ENCODE measurements at regions not wholly inside any gene's neighbourhood (a gene's known extent, or its start where the extent isn't known, plus 50 kb on each side); places are given as distances from the start of the nearest gene placed in this dataset.

- Mint-ChIP-seq H3K27me3 (ENCODE audit: unreplicated experiment) (no peaks in the 10 kb centered on the region), H3K27ac (ENCODE audit: unreplicated experiment) (no peak overlapping the region), H3K4me3 (ENCODE audit: unreplicated experiment) (no peak overlapping the region), H3K4me1 (ENCODE audit: unreplicated experiment) (no peaks in the 10 kb centered on the region), H3K36me3 (ENCODE audit: low read depth, unreplicated experiment) (no peaks in the 10 kb centered on the region), H3K9me3 (ENCODE audit: unreplicated experiment) (no peaks in the 10 kb centered on the region)
- DNase-seq (ENCODE audit: low spot score), result no peak
- TF ChIP-seq CTCF (IDR thresholded peaks at IDR 0.05; ENCODE audit: unreplicated experiment), result no peak
Observed at GRCh38 chr11:81579339-81579738, 1154.3 kb downstream of the FAM181B start.

DNA sequence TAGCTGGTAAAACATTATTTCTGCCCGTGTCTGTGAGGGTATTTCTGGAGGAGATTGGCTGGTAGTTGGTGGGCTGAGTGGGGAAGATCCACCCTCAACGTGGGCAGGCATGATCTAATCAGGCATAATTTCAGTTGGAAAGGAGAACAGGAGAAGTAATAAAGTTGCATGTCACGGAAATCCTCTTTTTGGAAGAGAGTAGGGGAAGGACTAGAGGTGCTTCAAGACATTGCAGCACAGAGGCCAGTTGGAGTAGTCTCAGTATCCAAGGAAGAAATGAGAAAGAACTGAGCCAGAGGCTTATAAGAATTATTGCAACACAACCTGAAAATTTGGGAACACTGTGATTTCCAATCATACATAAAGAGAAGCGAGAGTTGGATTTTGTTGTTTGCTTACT lies 1155.1 kb downstream of the FAM181B start:
- no peaks in the 10 kb centered on the region for H3K9me3 Mint-ChIP-seq (ENCODE audit: unreplicated experiment)
- no peak for TF ChIP-seq CTCF (IDR thresholded peaks at IDR 0.05; ENCODE audit: unreplicated experiment)
- no peaks in the 10 kb centered on the region for H3K36me3 Mint-ChIP-seq (ENCODE audit: low read depth, unreplicated experiment)
- no peak overlapping the region for H3K4me3 Mint-ChIP-seq (ENCODE audit: unreplicated experiment)
- no peak for DNase-seq (ENCODE audit: low spot score)
- no peaks in the 10 kb centered on the region for H3K4me1 Mint-ChIP-seq (ENCODE audit: unreplicated experiment)
- H3K27me3 Mint-ChIP-seq (ENCODE audit: unreplicated experiment), result no peaks in the 10 kb centered on the region
- H3K27ac Mint-ChIP-seq (ENCODE audit: unreplicated experiment), result no peak overlapping the region

DNA sequence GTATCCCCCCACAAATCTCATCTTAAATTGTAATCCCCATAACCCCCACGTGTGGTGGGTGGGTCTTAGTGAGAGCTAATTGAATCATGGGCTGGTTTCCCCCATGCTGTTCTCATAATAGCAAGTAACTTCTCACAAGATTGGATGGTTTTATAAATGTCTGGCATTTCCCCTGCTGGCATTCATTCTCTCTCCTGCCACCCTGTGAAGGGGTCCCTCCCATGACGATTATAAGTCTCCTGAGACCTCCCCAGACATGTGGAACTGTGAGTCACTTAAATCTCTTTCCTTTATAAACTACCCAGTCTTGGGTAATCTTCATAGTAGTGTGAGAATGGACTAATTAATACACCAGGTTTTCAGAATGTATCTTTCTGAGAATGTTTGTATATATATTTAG lies 1159.4 kb downstream of the FAM181B start:
- H3K27ac Mint-ChIP-seq (ENCODE audit: unreplicated experiment), result no peak overlapping the region
- H3K36me3 Mint-ChIP-seq (ENCODE audit: low read depth, unreplicated experiment), result no peaks in the 10 kb centered on the region
- TF ChIP-seq CTCF (IDR thresholded peaks at IDR 0.05; ENCODE audit: unreplicated experiment), result no peak
- H3K4me1 Mint-ChIP-seq (ENCODE audit: unreplicated experiment), result no peaks in the 10 kb centered on the region
- H3K27me3 Mint-ChIP-seq (ENCODE audit: unreplicated experiment), result no peaks in the 10 kb centered on the region
- no peaks in the 10 kb centered on the region for H3K9me3 Mint-ChIP-seq (ENCODE audit: unreplicated experiment)
- no peak overlapping the region for H3K4me3 Mint-ChIP-seq (ENCODE audit: unreplicated experiment)
- no peak for DNase-seq (ENCODE audit: low spot score)

DNA sequence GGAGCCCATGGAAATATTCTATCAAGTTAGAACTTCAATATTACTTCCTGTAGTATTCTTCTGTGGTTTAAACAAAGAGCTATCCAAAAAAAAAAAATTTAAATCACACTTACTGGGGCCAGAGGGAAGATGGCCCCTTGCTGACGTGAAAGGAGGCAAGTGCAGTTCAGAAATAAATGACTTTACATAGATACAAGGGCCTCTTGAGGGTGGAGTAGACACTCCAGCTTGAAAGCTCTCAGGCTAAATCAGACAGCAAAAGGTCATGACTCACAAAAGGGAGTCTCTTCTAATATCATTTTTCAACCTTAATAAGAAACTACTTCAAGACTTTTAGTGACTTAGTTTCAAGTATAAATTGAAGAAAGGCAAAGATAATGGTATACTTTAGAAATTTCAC lies 1160.3 kb downstream of the FAM181B start:
- Mint-ChIP-seq H3K27me3 (ENCODE audit: unreplicated experiment) (no peaks in the 10 kb centered on the region), H3K36me3 (ENCODE audit: low read depth, unreplicated experiment) (no peaks in the 10 kb centered on the region), H3K4me3 (ENCODE audit: unreplicated experiment) (no peak overlapping the region), H3K27ac (ENCODE audit: unreplicated experiment) (no peak overlapping the region), H3K9me3 (ENCODE audit: unreplicated experiment) (no peaks in the 10 kb centered on the region), H3K4me1 (ENCODE audit: unreplicated experiment) (no peaks in the 10 kb centered on the region)
- no peak for TF ChIP-seq CTCF (IDR thresholded peaks at IDR 0.05; ENCODE audit: unreplicated experiment)
- no peak for DNase-seq (ENCODE audit: low spot score)

DNA sequence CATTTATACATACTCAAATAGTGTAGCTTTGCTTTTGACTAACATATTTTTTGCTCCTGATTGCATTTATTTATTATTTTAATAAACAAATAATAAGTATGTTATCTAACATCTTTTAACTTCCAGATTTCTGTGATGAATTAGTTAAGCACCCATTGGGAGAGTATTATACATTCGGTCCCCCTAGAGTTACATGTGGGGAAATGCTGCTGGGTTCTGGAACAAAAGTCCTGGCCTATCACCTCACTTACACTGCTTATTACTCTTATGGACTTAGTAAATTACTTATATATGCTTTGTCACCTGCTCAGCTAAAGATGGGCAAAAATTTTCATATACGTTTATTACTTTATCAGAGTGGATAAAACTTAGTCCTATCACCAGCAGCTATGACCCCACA lies 1163.0 kb downstream of the FAM181B start:
- H3K36me3 Mint-ChIP-seq (ENCODE audit: low read depth, unreplicated experiment), result no peaks in the 10 kb centered on the region
- H3K9me3 Mint-ChIP-seq (ENCODE audit: unreplicated experiment), result no peaks in the 10 kb centered on the region
- no peak for DNase-seq (ENCODE audit: low spot score)
- H3K27ac Mint-ChIP-seq (ENCODE audit: unreplicated experiment), result no peak overlapping the region
- H3K4me3 Mint-ChIP-seq (ENCODE audit: unreplicated experiment), result no peak overlapping the region
- TF ChIP-seq CTCF (IDR thresholded peaks at IDR 0.05; ENCODE audit: unreplicated experiment), result no peak
- H3K4me1 Mint-ChIP-seq (ENCODE audit: unreplicated experiment), result no peaks in the 10 kb centered on the region
- peaks cover 3% of the 10 kb centered on the region for H3K27me3 Mint-ChIP-seq (ENCODE audit: unreplicated experiment)
